Left lung (tissue), 4 donors: ENCODE measurements at regions not wholly inside any gene's neighbourhood (a gene's known extent, or its start where the extent isn't known, plus 50 kb on each side); places are given as distances from the start of the nearest gene placed in this dataset.

ENCODE experiments used
- ATAC-seq: fragments of 200-7000 bp; cut with Tn5 transposase; one replicate; pipeline ENCODE4 v1.9.1; 2020; ENCODE audit warnings: moderate library complexity
- DNase-seq, 4 donors: peaks; one replicate each; pipeline ENCODE4 v3.0.0-alpha.2; 2013 to 2020
- H3K27ac ChIP-seq, 2 donors: fragments of 200-600 bp; sonication (generic) in 1 of 2; one replicate each; pipeline versions ENCODE4 v1.5.0 to v1.8.0; 2020 to 2021
- H3K27me3 ChIP-seq, 2 donors: fragments of 200-600 bp; sonication (generic) in 1 of 2; one replicate each; pipeline versions ENCODE4 v1.5.0 to v1.8.0; 2020 to 2021
- H3K36me3 ChIP-seq, 2 donors: fragments of 200-600 bp; sonication (generic) in 1 of 2; one replicate each; pipeline versions ENCODE4 v1.5.0 to v1.8.0; 2020 to 2021
- H3K4me1 ChIP-seq, 2 donors: fragments of 200-600 bp; one replicate each; pipeline ENCODE4 v1.8.0; 2021
- H3K4me3 ChIP-seq, 2 donors: fragments of 200-600 bp; sonication (generic) in 1 of 2; one replicate each; pipeline versions ENCODE4 v1.5.0 to v1.8.0; 2020 to 2021; ENCODE audit warnings: mild to moderate bottlenecking in 1 of 2
- H3K9me3 ChIP-seq, 2 donors: fragments of 200-600 bp; sonication (generic) in 1 of 2; one replicate each; pipeline versions ENCODE4 v1.5.0 to v1.8.0; 2020 to 2021
- intact Hi-C, 2 donors: fragments of 100-400 bp; cut with DNase I; formaldehyde crosslinking; loops; one replicate each; pipeline versions ENCODE4 v1.11.2 to v1.14.2; 2022
- TF ChIP-seq, protein P1 (sequence below), 2 donors: fragments of 200-600 bp; sonication (generic) in 1 of 2; IDR thresholded peaks; one replicate each; pipeline versions ENCODE4 v1.5.0 to v1.8.0; 2021; ENCODE audit warnings: antibody characterized with exemption in 2 of 2
- donor health status: DM: no; HTN: yes; CAD: no.
- donor health status: DM: no; HTN: no; CAD: no.

DNA sequence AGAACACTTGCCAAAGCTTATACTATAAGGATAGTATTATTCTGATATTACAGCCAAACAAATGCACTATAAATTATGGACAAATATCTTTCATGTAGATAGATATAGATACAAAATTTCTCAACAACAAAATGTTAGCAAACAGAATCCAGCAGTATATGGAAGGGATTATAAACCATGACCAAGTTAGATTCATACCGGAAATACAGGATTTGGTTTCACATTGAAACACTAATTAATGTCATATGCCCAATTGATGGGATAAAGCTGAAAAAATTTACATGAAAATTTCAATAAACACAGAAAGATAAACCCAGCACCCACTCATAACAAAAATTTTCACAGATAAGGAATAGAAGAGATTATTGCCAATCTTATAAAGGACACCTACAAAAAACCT lies 770.3 kb upstream of the SLC35B3 start:
- TF ChIP-seq, protein P1, sequence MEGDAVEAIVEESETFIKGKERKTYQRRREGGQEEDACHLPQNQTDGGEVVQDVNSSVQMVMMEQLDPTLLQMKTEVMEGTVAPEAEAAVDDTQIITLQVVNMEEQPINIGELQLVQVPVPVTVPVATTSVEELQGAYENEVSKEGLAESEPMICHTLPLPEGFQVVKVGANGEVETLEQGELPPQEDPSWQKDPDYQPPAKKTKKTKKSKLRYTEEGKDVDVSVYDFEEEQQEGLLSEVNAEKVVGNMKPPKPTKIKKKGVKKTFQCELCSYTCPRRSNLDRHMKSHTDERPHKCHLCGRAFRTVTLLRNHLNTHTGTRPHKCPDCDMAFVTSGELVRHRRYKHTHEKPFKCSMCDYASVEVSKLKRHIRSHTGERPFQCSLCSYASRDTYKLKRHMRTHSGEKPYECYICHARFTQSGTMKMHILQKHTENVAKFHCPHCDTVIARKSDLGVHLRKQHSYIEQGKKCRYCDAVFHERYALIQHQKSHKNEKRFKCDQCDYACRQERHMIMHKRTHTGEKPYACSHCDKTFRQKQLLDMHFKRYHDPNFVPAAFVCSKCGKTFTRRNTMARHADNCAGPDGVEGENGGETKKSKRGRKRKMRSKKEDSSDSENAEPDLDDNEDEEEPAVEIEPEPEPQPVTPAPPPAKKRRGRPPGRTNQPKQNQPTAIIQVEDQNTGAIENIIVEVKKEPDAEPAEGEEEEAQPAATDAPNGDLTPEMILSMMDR (IDR thresholded peaks at IDR 0.05) = no peak
- Histone ChIP-seq H3K4me1 (no peaks in the 10 kb centered on the region), H3K9me3 (peaks cover 0 to 7% of the 10 kb centered on the region in 2 donors), H3K4me3 (no peak overlapping the region), H3K36me3 (no peaks in the 10 kb centered on the region), H3K27ac (no peak overlapping the region), H3K27me3 (no peaks in the 10 kb centered on the region)
- DNase-seq = no peak
- intact Hi-C loops = no loop called here
- ATAC-seq = no peak

DNA sequence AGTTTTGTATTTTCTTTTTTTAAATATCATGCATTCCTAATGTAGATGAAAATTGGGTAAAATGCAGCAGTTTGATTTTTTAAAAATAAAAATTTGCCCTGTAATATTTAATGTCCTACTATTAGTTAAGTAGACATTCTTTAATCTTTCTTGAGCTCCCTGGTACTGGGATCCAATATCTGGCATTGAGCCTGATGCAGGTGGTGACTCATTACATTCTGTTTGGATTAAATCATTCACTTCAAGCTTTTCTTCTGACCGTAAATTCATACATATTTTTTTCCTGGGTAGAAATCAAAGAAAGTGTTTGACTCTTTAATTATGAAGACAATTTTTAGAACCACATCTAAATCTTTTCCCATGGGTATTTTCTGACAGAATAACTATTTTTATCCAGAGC lies 768.8 kb upstream of the SLC35B3 start:
- no peaks in the 10 kb centered on the region for H3K36me3 ChIP-seq
- intact Hi-C loops = no loop called here
- no peak overlapping the region for H3K27ac ChIP-seq
- no peaks in the 10 kb centered on the region for H3K27me3 ChIP-seq
- no peak overlapping the region for H3K4me3 ChIP-seq
- ATAC-seq (peak; percentile 44), DNase-seq (no peak)
- peaks cover 0 to 7% of the 10 kb centered on the region in 2 donors for H3K9me3 ChIP-seq
- no peaks in the 10 kb centered on the region for H3K4me1 ChIP-seq
- TF ChIP-seq, protein P1 (IDR thresholded peaks at IDR 0.05) = no peak

DNA sequence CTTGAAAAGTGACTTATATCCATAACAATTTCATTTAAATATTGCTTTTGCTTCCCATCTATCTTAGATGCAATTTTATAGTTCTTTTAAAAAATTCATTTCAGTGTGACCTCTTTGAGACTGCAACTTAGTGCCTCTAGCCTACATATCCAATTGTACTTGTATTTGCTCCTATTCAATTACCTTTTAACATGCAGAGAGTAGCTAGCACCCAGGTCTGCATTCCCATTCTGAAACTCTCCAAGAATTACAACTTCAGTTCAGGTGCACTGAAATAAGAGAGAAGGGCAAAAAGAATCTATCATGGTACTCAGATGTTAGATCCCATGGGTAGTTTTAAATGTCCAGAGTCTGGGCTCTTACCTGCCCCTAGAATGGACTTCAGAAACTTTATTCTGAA lies 765.4 kb upstream of the SLC35B3 start:
- TF ChIP-seq, protein P1 (IDR thresholded peaks at IDR 0.05) = no peak
- no peak for DNase-seq
- no peak for ATAC-seq
- intact Hi-C loops = no loop called here
- peaks cover 0 to 7% of the 10 kb centered on the region in 2 donors for H3K9me3 ChIP-seq
- no peak overlapping the region for H3K27ac ChIP-seq
- H3K27me3 ChIP-seq = no peaks in the 10 kb centered on the region
- H3K36me3 ChIP-seq = no peaks in the 10 kb centered on the region
- no peak overlapping the region for H3K4me3 ChIP-seq
- H3K4me1 ChIP-seq = no peaks in the 10 kb centered on the region

DNA sequence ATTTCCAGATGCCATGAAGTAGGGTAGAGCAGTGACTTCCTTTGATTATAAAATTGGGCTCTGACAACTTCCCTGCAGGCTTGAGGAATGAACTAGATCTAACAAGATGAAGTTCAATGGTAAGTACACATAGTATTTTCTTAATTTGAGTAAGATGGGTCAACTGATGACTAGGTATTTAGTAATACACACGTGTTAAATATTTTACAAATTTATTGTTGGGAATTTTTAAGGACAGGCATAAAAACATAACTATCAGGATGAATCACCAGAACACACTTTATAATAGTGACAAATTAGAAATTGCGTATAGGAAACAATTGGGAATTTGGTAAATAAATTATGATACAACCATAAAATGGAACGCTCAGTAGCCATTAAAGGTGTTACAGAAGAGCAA lies 762.4 kb upstream of the SLC35B3 start:
- intact Hi-C loops = no loop called here
- TF ChIP-seq, protein P1 (IDR thresholded peaks at IDR 0.05) = no peak
- Histone ChIP-seq H3K27ac (no peak overlapping the region), H3K4me3 (no peak overlapping the region), H3K4me1 (no peaks in the 10 kb centered on the region), H3K27me3 (no peaks in the 10 kb centered on the region), H3K9me3 (no peaks in the 10 kb centered on the region), H3K36me3 (no peaks in the 10 kb centered on the region)
- no peak for DNase-seq
- ATAC-seq = no peak

DNA sequence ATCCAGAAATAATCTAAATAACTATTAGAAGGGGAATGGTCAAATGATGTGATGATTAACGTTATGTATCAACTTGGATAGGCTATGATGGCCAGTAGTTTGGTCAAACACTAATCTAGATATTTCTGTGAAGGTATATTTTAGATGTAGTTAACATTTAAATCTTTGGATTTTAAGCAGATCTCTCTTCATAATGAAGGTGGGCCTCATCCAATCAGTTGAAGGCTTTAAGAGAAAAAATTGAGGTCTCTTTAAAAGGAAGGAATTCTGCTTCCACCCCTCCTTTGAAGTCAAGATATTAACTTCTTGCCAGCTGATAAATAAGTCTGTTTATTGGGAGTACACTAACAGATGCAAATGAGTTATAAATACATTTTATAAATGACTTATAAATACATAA lies 760.0 kb upstream of the SLC35B3 start:
- H3K4me3 ChIP-seq = no peak overlapping the region
- H3K36me3 ChIP-seq = no peaks in the 10 kb centered on the region
- no peaks in the 10 kb centered on the region for H3K27me3 ChIP-seq
- TF ChIP-seq, protein P1 (IDR thresholded peaks at IDR 0.05) = no peak
- no peaks in the 10 kb centered on the region for H3K9me3 ChIP-seq
- no peak overlapping the region for H3K27ac ChIP-seq
- DNase-seq (no peak), ATAC-seq (no peak)
- intact Hi-C loops = no loop called here
- no peaks in the 10 kb centered on the region for H3K4me1 ChIP-seq
